Ovary (tissue), 3 donors: ENCODE measurements at regions not wholly inside any gene's neighbourhood (a gene's known extent, or its start where the extent isn't known, plus 50 kb on each side); places are given as distances from the start of the nearest gene placed in this dataset.

Experiments used
- CTCF ChIP-seq, 3 donors: fragments of 450-650 bp in 2 of 3; fragments of 200-600 bp in 1 of 3; IDR thresholded peaks; one replicate each; pipeline versions ENCODE4 v1.5.1 to v1.8.0; 2016 to 2022; ENCODE audit warnings: antibody characterized with exemption in 3 of 3, mild to moderate bottlenecking in 1 of 3
- POLR2A ChIP-seq: fragments of 450-650 bp; IDR thresholded peaks from one replicate; pipeline ENCODE4 v1.6.1; 2017; ENCODE audit warnings: antibody characterized with exemption, mild to moderate bottlenecking, moderate library complexity
- donor health status: DM: no; HTN: no; CAD: no.

GRCh38 chr14:106490442-106490841 lies 964.1 kb downstream of the TMEM121 start:
- TF ChIP-seq CTCF (IDR thresholded peaks at IDR 0.05) (no peak), POLR2A (no peak)
